Muscle layer of duodenum (tissue), 2 donors: ENCODE measurements at regions not wholly inside any gene's neighbourhood (a gene's known extent, or its start where the extent isn't known, plus 50 kb on each side); places are given as distances from the start of the nearest gene placed in this dataset.
A peak's percentile ranks its signal among the peaks of the same experiment; 100 is the strongest.

Experiments
- H3K27ac ChIP-seq: one replicate; pipeline ENCODE4 v1.7.0; 2013; ENCODE audit warnings: mild to moderate bottlenecking, low read length
- H3K27me3 ChIP-seq: one replicate; pipeline ENCODE4 v1.7.0; 2013; ENCODE audit warnings: low read depth, mild to moderate bottlenecking, control low read depth, low read length
- H3K36me3 ChIP-seq, 2 donors: one replicate each; pipeline ENCODE4 v1.7.0; 2013; ENCODE audit warnings: low read length in 2 of 2, control low read depth in 1 of 2, mild to moderate bottlenecking in 1 of 2; ENCODE audit not compliant: insufficient read depth in 2 of 2, control insufficient read depth in 1 of 2
- H3K4me1 ChIP-seq, 2 donors: one replicate each; pipeline ENCODE4 v1.7.0; 2013; ENCODE audit warnings: low read length in 2 of 2, mild to moderate bottlenecking in 2 of 2, control low read depth in 1 of 2, moderate library complexity in 1 of 2; ENCODE audit not compliant: insufficient read depth in 2 of 2, control insufficient read depth in 1 of 2
- H3K4me3 ChIP-seq, 2 donors: one replicate each; pipeline ENCODE4 v1.7.0; 2013; ENCODE audit warnings: low read length in 2 of 2, low read depth in 1 of 2, mild to moderate bottlenecking in 1 of 2
- H3K9me3 ChIP-seq, 2 donors: one replicate each; pipeline ENCODE4 v1.7.0; 2013; ENCODE audit warnings: low read length in 2 of 2, control low read depth in 1 of 2, mild to moderate bottlenecking in 1 of 2; ENCODE audit not compliant: control insufficient read depth in 1 of 2
- donor health status: healthy.

- Histone ChIP-seq H3K27ac (peak overlapping the region; percentile 66), H3K4me3 (no peak overlapping the region), H3K27me3 (no peaks in the 10 kb centered on the region), H3K4me1 (no peaks in the 10 kb centered on the region), H3K36me3 (no peaks in the 10 kb centered on the region), H3K9me3 (no peaks in the 10 kb centered on the region)
Observed at GRCh38 chr6:132011582-132011981, 60.4 kb upstream of the CCN2 start.

GRCh38 chr6:132009175-132009574 is 58.0 kb upstream of the CCN2 start:
- Histone ChIP-seq H3K4me1 (no peaks in the 10 kb centered on the region), H3K27ac (no peak overlapping the region), H3K27me3 (no peaks in the 10 kb centered on the region), H3K9me3 (no peaks in the 10 kb centered on the region), H3K4me3 (no peak overlapping the region), H3K36me3 (no peaks in the 10 kb centered on the region)

- H3K27me3 ChIP-seq = no peaks in the 10 kb centered on the region
- H3K4me1 ChIP-seq = no peaks in the 10 kb centered on the region
- H3K27ac ChIP-seq = no peak overlapping the region
- H3K36me3 ChIP-seq = no peaks in the 10 kb centered on the region
- H3K4me3 ChIP-seq = no peak overlapping the region
- H3K9me3 ChIP-seq = peaks cover 0 to 3% of the 10 kb centered on the region in 2 donors
Observed at GRCh38 chr6:132007474-132008190, 56.5 kb upstream of the CCN2 start.

- Histone ChIP-seq H3K27me3 (no peaks in the 10 kb centered on the region), H3K36me3 (no peaks in the 10 kb centered on the region), H3K4me1 (no peaks in the 10 kb centered on the region), H3K9me3 (peaks cover 0 to 3% of the 10 kb centered on the region in 2 donors), H3K27ac (no peak overlapping the region), H3K4me3 (no peak overlapping the region)
Observed at GRCh38 chr6:132005178-132005577, 54.0 kb upstream of the CCN2 start.

GRCh38 chr6:132004668-132005067 is 53.5 kb upstream of the CCN2 start:
- Histone ChIP-seq H3K36me3 (no peaks in the 10 kb centered on the region), H3K4me1 (no peaks in the 10 kb centered on the region), H3K27ac (no peak overlapping the region), H3K27me3 (no peaks in the 10 kb centered on the region), H3K4me3 (no peak overlapping the region), H3K9me3 (peaks cover 0 to 3% of the 10 kb centered on the region in 2 donors)

GRCh38 chr6:132003516-132004178 is 52.5 kb upstream of the CCN2 start:
- Histone ChIP-seq H3K27me3 (no peaks in the 10 kb centered on the region), H3K4me1 (no peaks in the 10 kb centered on the region), H3K4me3 (no peak overlapping the region), H3K9me3 (peaks cover 0 to 3% of the 10 kb centered on the region in 2 donors), H3K36me3 (no peaks in the 10 kb centered on the region), H3K27ac (no peak overlapping the region)
